Loucy (cell line): ENCODE measurements at regions not wholly inside any gene's neighbourhood (a gene's known extent, or its start where the extent isn't known, plus 50 kb on each side); places are given as distances from the start of the nearest gene placed in this dataset.

ENCODE experiments used
- EZH2phosphoT487 ChIP-seq: fragments of 200-600 bp; IDR thresholded peaks from 2 replicates; pipeline ENCODE4 v1.6.1; 2018; ENCODE audit warnings: antibody characterized with exemption, mild to moderate bottlenecking, moderate library complexity, borderline replicate concordance
- TF ChIP-seq, protein P1 (sequence below): fragments of 200-600 bp; sonication (generic); conservative IDR thresholded peaks from 2 replicates; pipeline ENCODE4 v1.5.1; 2014; ENCODE audit warnings: mild to moderate bottlenecking, antibody characterized with exemption, low read length

GRCh38 chr4:149141391-149141790 lies 674.3 kb downstream of the IQCM start:
- TF ChIP-seq, protein P1, sequence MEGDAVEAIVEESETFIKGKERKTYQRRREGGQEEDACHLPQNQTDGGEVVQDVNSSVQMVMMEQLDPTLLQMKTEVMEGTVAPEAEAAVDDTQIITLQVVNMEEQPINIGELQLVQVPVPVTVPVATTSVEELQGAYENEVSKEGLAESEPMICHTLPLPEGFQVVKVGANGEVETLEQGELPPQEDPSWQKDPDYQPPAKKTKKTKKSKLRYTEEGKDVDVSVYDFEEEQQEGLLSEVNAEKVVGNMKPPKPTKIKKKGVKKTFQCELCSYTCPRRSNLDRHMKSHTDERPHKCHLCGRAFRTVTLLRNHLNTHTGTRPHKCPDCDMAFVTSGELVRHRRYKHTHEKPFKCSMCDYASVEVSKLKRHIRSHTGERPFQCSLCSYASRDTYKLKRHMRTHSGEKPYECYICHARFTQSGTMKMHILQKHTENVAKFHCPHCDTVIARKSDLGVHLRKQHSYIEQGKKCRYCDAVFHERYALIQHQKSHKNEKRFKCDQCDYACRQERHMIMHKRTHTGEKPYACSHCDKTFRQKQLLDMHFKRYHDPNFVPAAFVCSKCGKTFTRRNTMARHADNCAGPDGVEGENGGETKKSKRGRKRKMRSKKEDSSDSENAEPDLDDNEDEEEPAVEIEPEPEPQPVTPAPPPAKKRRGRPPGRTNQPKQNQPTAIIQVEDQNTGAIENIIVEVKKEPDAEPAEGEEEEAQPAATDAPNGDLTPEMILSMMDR, result no peak
- no peak for TF ChIP-seq EZH2phosphoT487
